Cardiac fibroblast (primary cell): ENCODE measurements at regions not wholly inside any gene's neighbourhood (a gene's known extent, or its start where the extent isn't known, plus 50 kb on each side); places are given as distances from the start of the nearest gene placed in this dataset.

Source experiments
- DNase-seq, 2 donors: peaks; one replicate each; pipeline versions ENCODE4 v3.0.0 to v3.0.0-alpha.2; 2010; ENCODE audit warnings: low read depth in 2 of 2
- H3K4me3 ChIP-seq, 2 donors: replicated peaks in 1 of 2; 1 replicate in 1 of 2; 2 replicates in 1 of 2; pipeline ENCODE4 v1.5.1; 2011; ENCODE audit warnings: low read depth in 2 of 2, low read length in 2 of 2, mild to moderate bottlenecking in 2 of 2, moderate library complexity in 1 of 2
- CTCF ChIP-seq: IDR thresholded peaks from one replicate; pipeline ENCODE4 v1.5.1; 2011; ENCODE audit warnings: low read depth, mild to moderate bottlenecking, low read length, inconsistent platforms

- no peak for DNase-seq
- no peak for TF ChIP-seq CTCF
- no peak overlapping the region for H3K4me3 ChIP-seq
Measured at GRCh38 chr2:160917850-160918249, 242.4 kb upstream of the TANK start.

- DNase-seq, result no peak
- no peak for TF ChIP-seq CTCF
- no peak overlapping the region for H3K4me3 ChIP-seq
Measured at GRCh38 chr2:160918258-160918657, 242.0 kb upstream of the TANK start.

GRCh38 chr2:160918906-160919503 lies 241.2 kb upstream of the TANK start:
- H3K4me3 ChIP-seq, result no peak overlapping the region
- peak; percentile 81 to 87 for DNase-seq
- peak; percentile 79 for TF ChIP-seq CTCF

GRCh38 chr2:160920061-160920460 lies 240.2 kb upstream of the TANK start:
- DNase-seq, result no peak
- H3K4me3 ChIP-seq, result no peak overlapping the region
- TF ChIP-seq CTCF, result no peak

- no peak for TF ChIP-seq CTCF
- peak; percentile 85 to 98 for DNase-seq
- H3K4me3 ChIP-seq, result no peak overlapping the region
Measured at GRCh38 chr2:160920791-160921303, 239.4 kb upstream of the TANK start.

- no peak for TF ChIP-seq CTCF
- no peak overlapping the region for H3K4me3 ChIP-seq
- no peak for DNase-seq
Measured at GRCh38 chr2:160921386-160921964, 238.8 kb upstream of the TANK start.

- H3K4me3 ChIP-seq, result no peak overlapping the region
- no peak for DNase-seq
- TF ChIP-seq CTCF, result no peak
Measured at GRCh38 chr2:160924936-160925353, 235.3 kb upstream of the TANK start.
